Muscle layer of duodenum (tissue), 2 donors: ENCODE measurements at regions not wholly inside any gene's neighbourhood (a gene's known extent, or its start where the extent isn't known, plus 50 kb on each side); places are given as distances from the start of the nearest gene placed in this dataset.

Source experiments
- H3K27ac ChIP-seq: one replicate; pipeline ENCODE4 v1.7.0; 2013; ENCODE audit warnings: mild to moderate bottlenecking, low read length
- H3K27me3 ChIP-seq: one replicate; pipeline ENCODE4 v1.7.0; 2013; ENCODE audit warnings: low read depth, mild to moderate bottlenecking, control low read depth, low read length
- H3K36me3 ChIP-seq, 2 donors: one replicate each; pipeline ENCODE4 v1.7.0; 2013; ENCODE audit warnings: low read length in 2 of 2, control low read depth in 1 of 2, mild to moderate bottlenecking in 1 of 2; ENCODE audit not compliant: insufficient read depth in 2 of 2, control insufficient read depth in 1 of 2
- H3K4me1 ChIP-seq, 2 donors: one replicate each; pipeline ENCODE4 v1.7.0; 2013; ENCODE audit warnings: low read length in 2 of 2, mild to moderate bottlenecking in 2 of 2, control low read depth in 1 of 2, moderate library complexity in 1 of 2; ENCODE audit not compliant: insufficient read depth in 2 of 2, control insufficient read depth in 1 of 2
- H3K4me3 ChIP-seq, 2 donors: one replicate each; pipeline ENCODE4 v1.7.0; 2013; ENCODE audit warnings: low read length in 2 of 2, low read depth in 1 of 2, mild to moderate bottlenecking in 1 of 2
- H3K9me3 ChIP-seq, 2 donors: one replicate each; pipeline ENCODE4 v1.7.0; 2013; ENCODE audit warnings: low read length in 2 of 2, control low read depth in 1 of 2, mild to moderate bottlenecking in 1 of 2; ENCODE audit not compliant: control insufficient read depth in 1 of 2
- donor health status: healthy.

DNA sequence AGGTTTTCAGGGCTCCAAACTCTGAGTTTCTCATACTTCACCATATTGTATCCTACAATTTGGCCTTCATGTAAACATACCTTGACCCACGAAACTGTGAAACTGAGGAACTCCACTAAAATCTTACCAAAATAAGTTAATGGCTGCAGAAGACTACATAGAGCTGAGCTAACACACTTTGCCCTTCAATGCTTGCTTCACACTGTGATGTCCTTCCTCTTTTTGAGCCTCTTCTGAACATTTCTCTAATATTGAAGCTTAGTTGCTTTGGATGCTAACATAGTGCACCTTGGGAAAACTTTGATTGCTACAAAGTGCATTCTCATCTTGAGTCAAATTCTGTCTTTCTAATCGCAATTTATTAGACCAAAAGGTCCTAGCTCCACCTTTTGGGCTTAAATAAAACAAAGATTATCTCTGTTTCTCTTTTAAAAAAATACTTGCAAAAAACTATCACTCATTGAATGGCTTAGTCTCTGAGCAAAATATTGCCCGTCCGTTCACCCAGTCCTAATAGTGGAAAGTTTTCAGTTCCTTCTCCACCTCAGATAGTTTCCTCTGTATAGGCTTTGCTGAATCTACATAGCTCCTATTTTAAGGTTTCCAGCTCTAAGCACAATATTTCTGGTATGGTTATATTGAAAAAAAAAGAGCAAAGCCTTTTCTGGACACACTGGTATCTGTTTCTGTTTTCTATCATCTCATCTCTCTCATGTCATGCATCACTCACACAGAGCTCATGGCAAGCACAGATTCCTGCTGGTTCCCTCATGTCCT, 494.6 kb downstream of the RFPL4B start:
- Histone ChIP-seq H3K4me3 (no peak overlapping the region), H3K4me1 (no peaks in the 10 kb centered on the region), H3K9me3 (no peaks in the 10 kb centered on the region), H3K27ac (no peak overlapping the region), H3K27me3 (no peaks in the 10 kb centered on the region), H3K36me3 (no peaks in the 10 kb centered on the region)

DNA sequence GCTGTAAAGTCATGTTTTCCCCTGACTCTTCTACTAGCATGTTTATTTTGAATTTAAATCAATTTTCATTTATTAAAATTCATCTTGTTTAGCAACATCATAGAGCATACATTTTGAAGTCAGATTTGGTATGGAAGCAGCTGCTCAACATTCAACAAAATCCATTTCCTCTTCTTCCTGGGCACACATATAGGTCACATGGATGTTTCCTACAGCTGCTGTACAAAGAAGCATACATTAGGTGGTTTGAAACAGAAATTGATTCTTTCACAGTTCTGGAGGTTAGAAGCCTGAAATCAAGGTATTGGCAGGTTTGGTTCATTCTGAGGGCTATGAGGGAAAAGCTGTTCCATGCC, 495.2 kb downstream of the RFPL4B start:
- H3K36me3 ChIP-seq: no peaks in the 10 kb centered on the region
- no peak overlapping the region for H3K27ac ChIP-seq
- H3K27me3 ChIP-seq: no peaks in the 10 kb centered on the region
- H3K4me3 ChIP-seq: no peak overlapping the region
- no peaks in the 10 kb centered on the region for H3K4me1 ChIP-seq
- H3K9me3 ChIP-seq: no peaks in the 10 kb centered on the region

DNA sequence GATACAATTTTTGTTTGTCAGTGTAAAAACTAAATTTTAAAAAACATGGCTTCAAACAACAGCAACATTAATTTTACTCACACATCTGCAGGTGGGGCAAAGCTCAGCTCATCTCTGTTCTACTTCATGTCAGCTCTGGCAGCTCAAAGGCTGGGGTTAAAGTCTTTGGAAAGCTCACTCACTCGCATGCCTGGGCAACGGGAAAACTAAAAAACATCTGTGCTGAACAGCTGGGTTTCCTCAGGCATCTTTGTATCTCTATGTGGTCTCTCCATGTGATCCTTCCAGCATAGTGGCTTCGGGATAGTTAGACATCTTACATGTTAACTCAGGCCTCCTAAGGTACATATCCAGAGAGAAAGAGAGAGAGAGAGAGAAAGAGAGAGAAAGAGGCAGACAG, 499.6 kb downstream of the RFPL4B start:
- H3K27me3 ChIP-seq: no peaks in the 10 kb centered on the region
- no peak overlapping the region for H3K27ac ChIP-seq
- H3K4me1 ChIP-seq: no peaks in the 10 kb centered on the region
- H3K4me3 ChIP-seq: no peak overlapping the region
- H3K9me3 ChIP-seq: no peaks in the 10 kb centered on the region
- H3K36me3 ChIP-seq: no peaks in the 10 kb centered on the region

DNA sequence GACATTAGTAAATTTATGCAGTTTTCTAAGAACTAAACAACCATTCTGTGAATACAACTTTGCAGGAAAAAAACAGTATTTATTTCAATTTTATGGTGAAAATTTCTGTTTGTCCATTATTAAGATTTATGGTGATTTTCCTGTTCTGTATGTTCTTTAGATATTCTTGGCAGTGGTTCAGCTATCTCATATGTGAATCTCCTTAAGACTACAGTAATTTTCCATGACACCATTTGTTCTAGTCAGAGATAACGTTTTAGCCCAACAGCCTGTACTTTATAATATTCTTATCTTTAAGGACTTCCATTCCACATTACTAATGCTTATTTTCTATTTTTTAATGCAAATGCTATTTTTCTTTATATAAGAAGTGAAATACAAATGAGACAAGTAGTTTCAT, 504.0 kb downstream of the RFPL4B start:
- Histone ChIP-seq H3K9me3 (no peaks in the 10 kb centered on the region), H3K27ac (no peak overlapping the region), H3K27me3 (no peaks in the 10 kb centered on the region), H3K36me3 (no peaks in the 10 kb centered on the region), H3K4me3 (no peak overlapping the region), H3K4me1 (no peaks in the 10 kb centered on the region)

DNA sequence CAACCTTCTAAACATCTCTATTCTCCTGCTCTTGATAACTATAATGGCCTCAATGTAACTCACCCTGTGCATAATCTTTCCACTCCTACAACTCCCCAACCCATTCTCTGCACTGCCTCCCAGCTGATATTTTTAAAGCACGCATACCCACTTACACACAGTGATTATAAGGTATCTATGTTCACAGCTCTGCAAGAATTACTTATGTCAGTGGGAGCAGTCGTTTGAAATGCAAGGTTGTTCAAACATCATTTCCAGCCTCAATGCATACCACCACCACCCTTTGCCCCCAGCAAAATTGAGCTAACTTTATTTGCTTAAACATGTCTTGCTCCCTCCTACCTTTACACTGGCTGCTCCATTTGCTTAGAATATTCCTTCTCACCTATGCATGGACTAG, 506.0 kb downstream of the RFPL4B start:
- H3K27me3 ChIP-seq: no peaks in the 10 kb centered on the region
- no peaks in the 10 kb centered on the region for H3K4me1 ChIP-seq
- no peak overlapping the region for H3K4me3 ChIP-seq
- no peaks in the 10 kb centered on the region for H3K36me3 ChIP-seq
- H3K9me3 ChIP-seq: no peaks in the 10 kb centered on the region
- no peak overlapping the region for H3K27ac ChIP-seq

DNA sequence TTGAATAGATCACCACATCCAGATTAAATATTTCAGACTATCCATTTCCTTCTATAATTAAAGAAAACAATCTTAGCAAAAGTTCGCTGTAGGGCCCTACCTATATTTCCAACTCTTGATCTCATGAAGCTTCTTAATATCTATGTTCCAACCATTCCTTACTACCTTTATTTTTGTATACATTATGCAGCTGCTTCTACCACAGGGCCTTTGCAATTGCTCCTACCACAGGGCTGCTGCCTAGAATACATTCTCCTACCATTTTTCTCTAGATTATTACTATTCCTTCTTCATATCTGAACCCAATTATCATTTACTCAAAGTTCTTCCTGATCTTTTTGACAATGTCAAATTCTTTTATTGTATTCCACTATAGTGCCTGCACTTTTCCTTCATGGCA, 516.6 kb downstream of the RFPL4B start:
- H3K27ac ChIP-seq: no peak overlapping the region
- H3K27me3 ChIP-seq: no peaks in the 10 kb centered on the region
- H3K4me1 ChIP-seq: no peaks in the 10 kb centered on the region
- H3K4me3 ChIP-seq: no peak overlapping the region
- H3K36me3 ChIP-seq: no peaks in the 10 kb centered on the region
- no peaks in the 10 kb centered on the region for H3K9me3 ChIP-seq

DNA sequence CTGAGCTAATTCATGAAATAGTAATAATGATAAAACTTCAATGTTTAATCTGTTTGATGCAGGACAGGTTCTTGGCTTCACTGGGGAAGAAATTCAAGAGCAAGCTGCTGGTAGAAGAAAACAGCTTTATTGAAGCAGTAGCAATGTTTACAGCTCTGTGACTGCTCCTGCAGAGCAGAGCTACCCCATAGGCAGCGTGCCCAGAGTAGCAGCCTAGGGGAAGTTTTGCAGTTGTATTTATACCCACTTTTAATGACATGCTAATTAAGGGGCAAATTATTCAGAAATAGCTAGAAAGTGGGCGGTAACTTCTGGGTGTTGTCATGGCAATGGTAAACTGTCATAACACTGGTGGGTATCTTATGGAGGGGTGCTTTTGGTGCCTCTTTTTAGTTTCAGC, 518.0 kb downstream of the RFPL4B start:
- H3K4me1 ChIP-seq: no peaks in the 10 kb centered on the region
- H3K27me3 ChIP-seq: no peaks in the 10 kb centered on the region
- H3K27ac ChIP-seq: no peak overlapping the region
- no peaks in the 10 kb centered on the region for H3K36me3 ChIP-seq
- no peak overlapping the region for H3K4me3 ChIP-seq
- H3K9me3 ChIP-seq: peaks cover 0 to 4% of the 10 kb centered on the region in 2 donors

DNA sequence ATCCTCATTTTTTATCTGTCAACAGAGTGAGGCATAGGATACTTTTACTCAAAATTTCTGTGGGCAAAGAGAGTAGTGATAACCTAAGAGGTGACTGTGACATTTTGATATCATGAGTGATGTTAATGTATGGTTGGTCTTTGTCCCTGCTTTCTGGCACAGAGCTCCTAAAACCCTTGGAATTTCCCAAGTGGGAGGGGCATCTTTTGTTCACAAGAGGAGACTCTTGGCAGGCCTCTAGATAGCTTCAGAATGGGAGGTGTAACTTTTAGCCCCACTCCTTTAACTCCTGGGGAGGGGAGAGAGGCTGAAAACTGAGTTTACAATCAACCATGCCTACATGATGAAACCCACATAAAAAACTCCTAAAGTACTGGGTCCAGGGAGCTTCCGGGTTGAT, 527.8 kb downstream of the RFPL4B start:
- Histone ChIP-seq H3K27ac (no peak overlapping the region), H3K27me3 (no peaks in the 10 kb centered on the region), H3K36me3 (no peaks in the 10 kb centered on the region), H3K9me3 (no peaks in the 10 kb centered on the region), H3K4me3 (no peak overlapping the region), H3K4me1 (peaks cover 0 to 8% of the 10 kb centered on the region in 2 donors)

DNA sequence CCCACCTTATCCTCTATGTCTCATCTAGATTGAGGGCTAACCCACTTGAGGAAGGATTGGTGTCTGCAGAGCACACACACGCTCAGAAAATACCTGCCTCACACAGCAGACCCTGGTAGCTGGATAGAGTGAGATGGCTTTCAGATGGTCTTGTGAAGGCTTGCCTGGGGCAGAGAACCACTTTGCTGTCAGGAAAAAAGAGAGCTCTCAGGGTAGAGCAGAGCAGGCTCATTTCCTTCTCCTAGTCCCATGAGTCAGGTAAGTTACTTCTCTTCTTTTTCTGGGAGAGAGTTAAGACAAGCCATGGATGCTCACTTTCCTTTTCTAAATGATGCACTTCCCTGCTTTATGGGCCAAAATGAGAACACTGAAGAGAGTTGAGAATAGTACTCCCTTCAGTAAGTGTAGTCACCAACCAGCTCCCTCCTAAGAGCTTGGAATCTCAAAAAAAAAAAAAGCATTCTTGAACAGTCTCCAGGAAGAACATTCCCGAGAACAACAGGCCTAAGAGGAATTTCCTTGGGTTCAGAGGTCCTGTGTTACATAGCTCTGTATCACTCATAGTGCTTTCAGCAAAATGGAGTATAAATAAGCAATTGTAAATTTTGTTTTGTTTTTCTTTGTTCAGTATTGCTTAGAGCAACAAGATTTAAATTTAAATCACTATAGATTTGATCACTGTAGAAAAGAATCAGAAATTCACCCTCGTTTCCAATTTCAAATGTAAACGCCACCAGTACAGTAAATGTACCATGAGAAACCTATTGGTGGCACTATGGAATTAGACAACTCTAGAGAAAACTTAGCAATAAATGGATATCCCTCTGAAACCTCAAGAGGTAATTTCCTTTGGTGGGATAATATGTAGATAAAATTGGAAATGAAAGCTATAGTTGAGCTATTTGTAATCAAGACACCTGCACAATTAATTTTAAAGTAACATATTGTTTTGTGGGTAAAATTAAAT, 530.3 kb downstream of the RFPL4B start:
- Histone ChIP-seq H3K4me3 (no peak overlapping the region), H3K4me1 (peaks cover 0 to 8% of the 10 kb centered on the region in 2 donors), H3K27ac (no peak overlapping the region), H3K36me3 (no peaks in the 10 kb centered on the region), H3K9me3 (no peaks in the 10 kb centered on the region), H3K27me3 (no peaks in the 10 kb centered on the region)

DNA sequence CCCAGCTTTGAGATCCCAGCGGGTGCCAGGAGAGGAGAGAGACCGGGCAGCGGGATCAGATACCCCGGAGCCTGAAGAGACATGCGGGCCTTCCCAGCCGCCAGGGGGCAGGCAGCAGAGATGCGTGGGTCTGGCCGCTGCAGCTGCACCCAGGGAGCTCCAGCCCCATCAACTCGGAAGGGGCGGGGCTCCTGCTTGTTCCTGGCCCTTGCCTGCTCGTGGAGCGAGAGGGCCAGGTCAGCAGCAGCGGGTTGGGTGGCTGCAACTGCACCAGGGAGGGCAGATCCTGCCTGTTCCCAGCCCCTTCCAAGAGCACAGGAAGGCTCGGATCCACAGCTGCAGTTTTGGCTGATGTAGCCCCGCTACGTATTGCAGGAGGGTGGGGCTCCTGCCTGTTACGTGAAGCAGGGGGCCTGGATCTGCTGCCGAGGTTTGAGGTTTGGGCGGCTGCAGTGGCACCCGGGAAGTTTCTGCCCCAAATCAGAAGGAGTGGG, 532.8 kb downstream of the RFPL4B start:
- Histone ChIP-seq H3K4me3 (no peak overlapping the region), H3K36me3 (no peaks in the 10 kb centered on the region), H3K4me1 (peaks cover 0 to 8% of the 10 kb centered on the region in 2 donors), H3K27me3 (no peaks in the 10 kb centered on the region), H3K27ac (no peak overlapping the region), H3K9me3 (no peaks in the 10 kb centered on the region)

DNA sequence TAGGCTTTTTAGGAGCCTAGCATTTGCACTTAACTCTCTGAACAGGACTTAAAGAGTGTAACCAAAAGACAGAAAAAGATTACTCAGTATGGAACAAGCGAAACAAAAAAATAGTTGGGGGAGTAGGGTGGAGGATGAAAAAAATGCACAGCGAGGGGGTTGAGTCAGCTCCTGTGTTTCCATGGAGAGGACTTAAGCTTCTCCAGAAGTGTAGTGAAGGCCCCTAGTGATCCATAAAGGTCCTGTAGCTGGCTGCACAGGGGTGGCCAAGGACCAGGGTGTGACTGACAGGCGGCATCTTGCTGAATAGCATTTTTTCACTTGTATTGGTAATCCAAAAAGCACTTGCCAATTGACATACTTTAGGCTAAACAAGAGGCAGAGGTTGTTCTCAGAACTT, 533.9 kb downstream of the RFPL4B start:
- H3K36me3 ChIP-seq: no peaks in the 10 kb centered on the region
- no peak overlapping the region for H3K4me3 ChIP-seq
- H3K27me3 ChIP-seq: no peaks in the 10 kb centered on the region
- no peak overlapping the region for H3K27ac ChIP-seq
- H3K9me3 ChIP-seq: no peaks in the 10 kb centered on the region
- H3K4me1 ChIP-seq: peaks cover 0 to 8% of the 10 kb centered on the region in 2 donors
